ENCODE measurements at regions not wholly inside any gene's neighbourhood (a gene's known extent, or its start where the extent isn't known, plus 50 kb on each side); places are given as distances from the start of the nearest gene placed in this dataset.

DNA sequence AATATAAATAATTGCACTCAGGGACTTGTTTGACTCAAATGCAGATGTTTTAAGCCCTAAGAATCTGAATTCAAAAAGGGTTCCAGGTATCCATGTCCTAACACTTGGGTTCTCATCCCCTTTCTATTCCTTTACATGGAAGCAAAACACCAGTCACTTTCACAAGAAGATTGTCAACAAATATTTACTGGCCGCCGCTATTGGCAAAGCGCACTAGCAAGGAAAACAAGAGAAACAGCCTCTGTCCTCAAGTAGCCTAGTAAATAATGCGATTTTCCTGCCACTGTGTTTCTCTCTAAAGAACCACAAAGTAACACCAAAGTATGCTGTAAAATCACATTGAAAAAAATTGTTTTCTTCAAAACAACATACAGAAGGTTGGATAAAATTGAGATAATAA lies 66.7 kb upstream of the EZH2 start:
- no peak for DNase-seq

DNA sequence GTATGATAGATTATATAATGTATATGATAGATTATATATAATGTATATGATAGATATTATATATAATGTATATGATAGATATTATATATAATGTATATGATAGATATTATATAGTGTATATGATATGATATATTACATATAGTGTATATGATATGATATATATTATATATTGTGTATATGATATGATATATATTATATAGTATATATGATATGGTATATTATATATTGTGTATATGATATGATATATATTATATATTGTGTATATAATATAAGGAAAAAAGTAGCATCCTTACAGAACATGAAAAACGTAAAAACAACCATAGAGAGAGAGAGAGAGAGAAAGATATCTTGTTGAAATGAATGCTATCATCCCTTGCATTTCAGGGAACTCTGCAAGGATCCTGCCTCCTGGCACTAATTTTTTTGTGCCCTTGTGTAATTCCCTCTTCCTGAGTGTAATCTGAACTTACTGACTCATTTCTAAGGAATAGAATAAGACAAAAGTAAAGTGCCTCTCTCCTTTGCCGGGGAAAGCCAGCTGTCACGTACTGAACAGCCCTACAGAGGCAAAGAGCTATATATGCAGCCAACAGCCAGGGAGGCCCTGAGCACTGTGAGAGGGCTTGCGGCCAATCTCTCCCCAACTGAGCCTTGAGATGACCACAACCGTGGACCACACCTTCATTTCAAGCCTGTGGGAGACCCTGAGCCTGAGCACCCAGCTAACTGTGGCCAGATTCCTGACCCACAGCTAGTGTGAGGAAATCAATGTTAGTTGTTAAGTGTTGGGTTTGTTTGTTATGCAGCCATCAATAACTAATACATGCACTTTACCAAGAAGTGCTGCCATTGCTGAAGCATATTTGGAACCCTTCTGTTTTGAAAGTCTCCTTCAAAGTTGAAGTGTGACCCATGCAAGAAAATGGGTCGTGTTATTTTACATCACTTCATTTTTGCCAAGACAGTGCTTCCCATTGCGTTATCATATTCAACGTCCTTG lies 61.1 kb upstream of the EZH2 start:
- DNase-seq, result no peak

DNA sequence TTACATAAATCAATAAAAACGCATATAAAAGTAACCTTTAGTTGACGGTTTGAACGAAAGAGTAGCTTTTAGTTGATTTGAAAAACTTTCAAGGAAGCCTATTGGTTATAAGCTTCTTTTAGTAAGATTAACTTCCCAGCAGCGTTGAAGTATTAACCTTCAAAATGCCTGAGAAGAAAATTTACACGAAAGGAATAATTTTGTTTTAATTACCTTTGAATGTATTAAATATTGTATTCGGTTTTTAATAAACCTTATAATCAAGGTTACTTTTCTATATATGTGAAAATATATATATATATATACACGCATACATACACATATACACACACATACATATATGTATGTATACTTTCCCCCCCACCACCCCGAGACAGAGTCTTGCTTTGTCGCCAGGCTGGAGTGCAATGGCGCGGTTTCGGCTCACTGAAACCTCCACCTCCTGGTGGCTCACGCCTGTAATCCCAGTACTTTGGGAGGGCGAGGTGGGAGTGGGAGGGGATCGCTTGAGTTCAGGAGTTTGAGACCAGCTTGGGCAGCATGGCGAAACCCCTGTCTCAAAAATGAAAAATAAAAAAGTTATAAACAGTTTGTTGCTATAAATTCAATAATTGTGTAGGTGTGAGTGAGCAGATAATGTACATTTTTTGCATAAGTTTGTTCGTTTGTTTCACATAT lies 57.6 kb upstream of the EZH2 start:
- peak; percentile 86 to 87 for DNase-seq

DNA sequence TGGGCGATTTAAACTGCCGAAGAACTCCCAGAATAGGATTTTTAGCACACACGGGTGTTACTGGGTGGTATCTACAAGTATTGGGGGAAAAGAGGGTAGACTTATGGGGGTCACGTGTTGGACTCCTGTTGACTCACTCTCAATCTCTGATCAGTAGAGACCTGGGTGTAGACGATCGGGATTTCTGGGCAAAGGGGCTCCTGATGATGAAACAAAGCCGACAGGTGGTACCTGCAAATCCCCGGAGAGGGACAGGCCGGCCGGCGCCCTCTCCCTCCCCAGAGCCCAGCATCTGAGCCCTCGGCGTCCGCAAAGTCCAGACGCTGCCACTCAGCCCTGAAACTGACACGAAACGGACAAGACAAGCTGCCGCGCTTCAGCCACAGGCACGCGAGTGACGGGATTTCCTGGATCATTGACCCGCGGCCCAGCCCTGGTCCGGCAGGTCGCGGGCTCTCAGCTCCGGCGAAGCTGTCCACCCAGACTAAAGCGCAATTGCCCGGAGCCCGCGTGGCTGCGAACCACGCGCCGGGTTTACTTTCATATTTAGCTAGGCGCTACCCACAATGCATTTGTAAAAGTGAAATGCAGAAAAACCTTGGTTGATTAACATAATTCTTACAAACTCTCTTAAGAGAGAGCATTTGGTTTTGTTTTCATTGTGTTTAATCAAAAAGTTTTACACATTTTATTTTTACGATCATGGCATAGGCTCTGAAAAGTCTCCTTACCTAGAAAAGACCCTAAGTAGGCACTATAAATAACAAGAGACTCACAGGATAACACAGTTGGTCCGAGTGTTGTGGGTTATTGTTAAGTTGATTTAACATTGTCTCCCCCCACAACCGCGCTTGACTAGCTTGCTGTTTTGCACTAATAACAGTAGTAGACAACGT lies 56.9 kb upstream of the EZH2 start:
- peak; percentile 84 to 88 for DNase-seq

DNA sequence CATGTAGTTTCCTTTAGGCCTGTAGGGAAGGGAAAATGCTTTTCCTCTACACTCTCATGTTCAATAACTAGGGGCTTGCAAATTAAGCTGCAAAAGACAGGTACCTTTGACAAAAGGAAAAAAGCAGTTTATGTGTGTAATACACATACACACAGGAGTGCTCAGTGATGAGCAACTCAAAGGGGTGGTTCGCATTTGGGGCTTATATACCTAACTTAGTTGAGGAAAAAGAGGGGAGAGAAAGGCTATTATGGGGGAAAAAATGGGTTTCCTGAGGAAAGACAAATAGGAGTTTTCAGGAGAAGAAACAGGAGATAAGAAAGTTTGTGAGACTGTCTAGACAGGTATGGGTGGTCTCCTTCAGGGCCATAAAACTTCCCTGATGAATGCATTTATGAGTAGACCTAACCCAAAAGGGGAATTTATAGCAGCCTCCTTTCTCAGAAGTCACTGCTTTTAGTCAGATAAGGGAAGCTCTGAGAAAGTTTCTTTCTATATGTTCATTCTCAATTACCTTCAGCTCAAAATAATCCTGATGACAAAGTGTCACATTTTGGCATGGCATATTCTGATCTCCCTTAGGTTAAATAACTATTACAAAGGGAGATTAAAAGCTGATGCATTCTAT lies 55.2 kb upstream of the EZH2 start:
- DNase-seq, result no peak

DNA sequence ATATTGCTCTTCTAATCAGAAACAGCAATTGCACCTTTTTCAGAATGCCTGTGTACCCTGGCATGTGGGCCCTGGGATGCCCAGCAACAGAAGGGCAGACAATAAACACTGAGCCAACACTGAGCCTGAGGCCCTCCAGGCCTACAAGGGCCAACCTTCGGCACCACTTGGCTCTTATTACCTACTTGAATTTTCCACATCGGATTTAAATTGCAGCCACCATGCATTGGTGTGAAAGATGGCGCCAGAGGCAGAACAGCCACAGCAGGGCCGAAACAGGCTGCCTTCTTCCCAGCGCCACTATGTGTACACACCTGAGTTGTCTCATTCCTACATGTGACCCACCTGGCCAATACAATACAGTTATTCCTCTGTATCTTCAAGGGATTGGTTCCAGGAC lies 51.4 kb upstream of the EZH2 start:
- no peak for DNase-seq
